Neural progenitor cell (in vitro differentiated cells): ENCODE measurements at regions not wholly inside any gene's neighbourhood (a gene's known extent, or its start where the extent isn't known, plus 50 kb on each side); places are given as distances from the start of the nearest gene placed in this dataset.

ENCODE experiments used
- CTCF ChIP-seq: fragments of 200-600 bp; sonication (generic); IDR thresholded peaks from 2 replicates; pipeline ENCODE4 v1.5.1; 2017; ENCODE audit warnings: antibody characterized with exemption, mild to moderate bottlenecking
- EZH2 ChIP-seq: fragments of 200-600 bp; sonication (generic); IDR thresholded peaks from 2 replicates; pipeline ENCODE4 v1.6.1; 2017; ENCODE audit warnings: antibody characterized with exemption, mild to moderate bottlenecking, moderate library complexity

DNA sequence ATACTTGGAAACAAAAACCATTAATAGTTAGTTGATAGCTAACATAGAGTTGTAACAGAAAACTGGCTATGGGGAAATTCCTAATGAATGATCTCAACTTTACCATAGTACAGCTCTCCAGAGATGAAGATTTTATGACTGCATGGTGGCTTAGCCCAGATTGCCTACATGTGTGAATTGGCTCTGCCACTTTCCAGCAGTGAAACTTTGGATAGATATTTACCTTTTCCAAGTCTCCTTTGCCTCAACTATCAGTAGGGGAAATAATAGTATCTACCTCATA, 161.1 kb downstream of the LACC1 start:
- TF ChIP-seq CTCF (no peak), EZH2 (no peak)
